Breast epithelium (tissue), 3 donors: ENCODE measurements at regions not wholly inside any gene's neighbourhood (a gene's known extent, or its start where the extent isn't known, plus 50 kb on each side); places are given as distances from the start of the nearest gene placed in this dataset.

Source experiments
- CTCF ChIP-seq, 3 donors: fragments of 450-650 bp; IDR thresholded peaks; one replicate each; pipeline ENCODE4 v1.5.1; 2016 to 2017; ENCODE audit warnings: antibody characterized with exemption in 3 of 3, mild to moderate bottlenecking in 3 of 3, moderate library complexity in 3 of 3
- POLR2A ChIP-seq: fragments of 450-650 bp; IDR thresholded peaks from one replicate; pipeline ENCODE4 v1.6.1; 2016; ENCODE audit warnings: antibody characterized with exemption, mild to moderate bottlenecking, moderate library complexity

DNA sequence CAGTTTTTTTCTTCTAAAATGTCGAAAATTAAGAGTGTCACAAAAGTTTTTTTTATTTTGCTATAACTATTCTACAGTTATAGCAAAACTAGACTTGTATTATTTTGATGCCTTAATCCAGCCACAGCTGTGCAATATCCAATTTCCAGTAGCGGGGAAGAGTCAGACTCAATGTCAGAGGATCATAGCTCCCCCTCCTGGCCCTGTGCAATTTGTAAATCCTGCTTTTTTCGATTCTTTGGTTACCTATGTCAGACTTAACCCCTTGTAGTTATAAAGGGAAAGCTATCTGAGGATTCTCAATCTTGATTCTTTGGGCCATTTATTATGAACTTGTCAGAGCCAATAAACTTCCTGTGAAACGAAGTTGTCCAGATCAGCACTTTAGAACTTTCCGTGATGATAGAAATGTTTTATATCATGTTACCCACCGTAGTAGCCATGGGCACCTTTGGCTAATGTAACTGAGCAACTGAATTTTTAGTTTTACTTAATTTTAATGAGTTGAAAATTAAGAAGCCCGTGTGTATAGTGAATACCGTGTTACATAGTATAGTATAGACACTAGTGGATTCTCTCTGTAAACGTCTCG, 87.7 kb upstream of the PRKCQ start:
- no peak for TF ChIP-seq POLR2A
- no peak for TF ChIP-seq CTCF (IDR thresholded peaks at IDR 0.05)
